GM23338 (cell line): ENCODE measurements at regions not wholly inside any gene's neighbourhood (a gene's known extent, or its start where the extent isn't known, plus 50 kb on each side); places are given as distances from the start of the nearest gene placed in this dataset.

Experiments used
- ATAC-seq: fragments of 200-7000 bp; cut with Tn5 transposase; 3 replicates; pipeline ENCODE4 v1.9.1; 2020
- DNase-seq: peaks from one replicate; pipeline ENCODE4 v3.0.0-alpha.2; 2015; ENCODE audit warnings: low spot score
- H2AFZ ChIP-seq: fragments of 200-600 bp; sonication (generic); 2 replicates; pipeline ENCODE4 v1.8.0; 2016; ENCODE audit warnings: antibody characterized with exemption, mild to moderate bottlenecking, moderate library complexity
- H3F3A ChIP-seq: fragments of 200-600 bp; sonication (generic); replicated peaks from 2 replicates; pipeline ENCODE4 v1.8.0; 2017; ENCODE audit warnings: antibody characterized with exemption, mixed run types, low read depth
- H3K27ac ChIP-seq: fragments of 200-600 bp; sonication (generic); 2 replicates; pipeline ENCODE4 v1.6.1; 2016; ENCODE audit warnings: low read depth
- H3K27me3 ChIP-seq: fragments of 200-600 bp; sonication (generic); 2 replicates; pipeline ENCODE4 v1.8.0; 2016; ENCODE audit warnings: mild to moderate bottlenecking, mixed run types, moderate library complexity; ENCODE audit not compliant: insufficient read depth
- H3K36me3 ChIP-seq: fragments of 200-600 bp; sonication (generic); 2 replicates; pipeline ENCODE4 v1.8.0; 2016; ENCODE audit warnings: mild to moderate bottlenecking; ENCODE audit not compliant: insufficient read depth
- H3K4me1 ChIP-seq: fragments of 200-600 bp; sonication (generic); 2 replicates; pipeline ENCODE4 v1.8.0; 2016; ENCODE audit warnings: mild to moderate bottlenecking, moderate library complexity; ENCODE audit not compliant: insufficient read depth
- H3K4me2 ChIP-seq: fragments of 200-600 bp; sonication (generic); 2 replicates; pipeline ENCODE4 v1.7.1; 2017; ENCODE audit warnings: mixed run types
- H3K4me3 ChIP-seq: fragments of 200-600 bp; sonication (generic); 2 replicates; pipeline ENCODE4 v1.6.1; 2016; ENCODE audit warnings: mixed run types
- H3K79me2 ChIP-seq: fragments of 200-600 bp; sonication (generic); replicated peaks from 2 replicates; pipeline ENCODE4 v1.8.0; 2017; ENCODE audit warnings: mild to moderate bottlenecking; ENCODE audit not compliant: insufficient read depth
- H3K9me2 ChIP-seq: fragments of 200-600 bp; sonication (generic); 2 replicates; pipeline ENCODE4 v1.8.0; 2017; ENCODE audit not compliant: insufficient read depth
- H4K20me1 ChIP-seq: fragments of 200-600 bp; sonication (generic); replicated peaks from 2 replicates; pipeline ENCODE4 v1.8.0; 2017; ENCODE audit warnings: mild to moderate bottlenecking; ENCODE audit not compliant: insufficient read depth
- H3K27ac Mint-ChIP-seq: 2 replicates; pipeline ENCODE4 v1.8.0; 2020; ENCODE audit warnings: inconsistent platforms, mild to moderate bottlenecking, moderate library complexity, mixed read lengths
- H3K27me3 Mint-ChIP-seq: 3 replicates; pipeline ENCODE4 v1.8.0; 2022; ENCODE audit warnings: low read depth, mild to moderate bottlenecking, moderate library complexity, mixed read lengths, inconsistent platforms; ENCODE audit not compliant: insufficient read depth, poor library complexity
- H3K36me3 Mint-ChIP-seq: 3 replicates; pipeline ENCODE4 v1.8.0; 2021; ENCODE audit warnings: low read depth, mild to moderate bottlenecking, inconsistent platforms, moderate library complexity, mixed read lengths
- H3K4me1 Mint-ChIP-seq: 3 replicates; pipeline ENCODE4 v1.8.0; 2020; ENCODE audit warnings: mild to moderate bottlenecking, inconsistent platforms, mixed read lengths
- H3K4me3 Mint-ChIP-seq: 3 replicates; pipeline ENCODE4 v1.8.0; 2021; ENCODE audit warnings: moderate library complexity, mild to moderate bottlenecking, inconsistent platforms, mixed read lengths
- H3K9me3 Mint-ChIP-seq: 3 replicates; pipeline ENCODE4 v1.8.0; 2020; ENCODE audit warnings: moderate library complexity, mild to moderate bottlenecking, inconsistent platforms, mixed read lengths
- CREB1 ChIP-seq: fragments of 250-450 bp; sonication (Bioruptor Pico); IDR thresholded peaks from 2 replicates; pipeline ENCODE4 v1.5.0; 2020; ENCODE audit warnings: low read depth, mild to moderate bottlenecking, moderate library complexity
- CTCF ChIP-seq, 2 experiments: fragments of 200-600 bp in 1 of 2; sonication (generic) in 1 of 2; conservative IDR thresholded peaks; 2 replicates each; pipeline versions ENCODE4 v1.5.1 to v1.6.1; 2016 to 2017; ENCODE audit warnings: antibody characterized with exemption in 2 of 2, low read depth in 2 of 2, mild to moderate bottlenecking in 2 of 2, moderate library complexity in 1 of 2
- EZH2 ChIP-seq: fragments of 200-600 bp; sonication (generic); IDR thresholded peaks from one replicate; pipeline ENCODE4 v1.8.0; 2017; ENCODE audit warnings: antibody characterized with exemption, mild to moderate bottlenecking, low read depth; ENCODE audit not compliant: unreplicated experiment
- POLR2AphosphoS5 ChIP-seq: IDR thresholded peaks from 2 replicates; pipeline ENCODE4 v1.6.1; 2016; ENCODE audit warnings: antibody characterized with exemption, low read depth
- REST ChIP-seq: IDR thresholded peaks from one replicate; pipeline ENCODE4 v1.6.1; 2018; ENCODE audit warnings: antibody characterized with exemption; ENCODE audit not compliant: unreplicated experiment
- ZNF114 ChIP-seq: fragments of 250-450 bp; sonication (Bioruptor Pico); IDR thresholded peaks from 2 replicates; pipeline ENCODE4 v1.5.0; 2020; ENCODE audit warnings: mild to moderate bottlenecking, moderate library complexity
- ZNF462 ChIP-seq: fragments of 250-450 bp; sonication (Bioruptor Pico); IDR thresholded peaks from 2 replicates; pipeline ENCODE4 v1.5.0; 2020; ENCODE audit warnings: mild to moderate bottlenecking, moderate library complexity

- no peak for TF ChIP-seq POLR2AphosphoS5
- TF ChIP-seq CTCF (conservative IDR thresholded peaks at IDR 0.05; ENCODE audit: low read depth in 2 of 2), result peak in 1 of 2 experiments; percentile 76; a peak in 3 of 4 replicates
- no peak for TF ChIP-seq ZNF462 (CRISPR knock-in tag)
- H3F3A ChIP-seq, result no peaks in the 10 kb centered on the region
- H2AFZ ChIP-seq, result no peak overlapping the region
- H3K27ac ChIP-seq, result no peak overlapping the region
- H3K9me3 Mint-ChIP-seq, result no peaks in the 10 kb centered on the region
- H3K9me2 ChIP-seq, result no peaks in the 10 kb centered on the region
- H3K4me2 ChIP-seq, result no peak overlapping the region
- no peaks in the 10 kb centered on the region for H3K36me3 ChIP-seq
- no peaks in the 10 kb centered on the region for H3K36me3 Mint-ChIP-seq
- no peak overlapping the region for H3K4me3 Mint-ChIP-seq
- peaks cover 6% of the 10 kb centered on the region for H3K4me1 Mint-ChIP-seq
- H4K20me1 ChIP-seq, result no peaks in the 10 kb centered on the region
- H3K4me3 ChIP-seq, result no peak overlapping the region
- peaks cover 2% of the 10 kb centered on the region for H3K27me3 Mint-ChIP-seq
- no peak overlapping the region for H3K27ac Mint-ChIP-seq
- peak; percentile 36; the same call in 2 of the 3 replicates for ATAC-seq
- H3K27me3 ChIP-seq, result no peaks in the 10 kb centered on the region
- peak; percentile 71 for DNase-seq
- no peaks in the 10 kb centered on the region for H3K4me1 ChIP-seq
- no peaks in the 10 kb centered on the region for H3K79me2 ChIP-seq
Observed at GRCh38 chr3:167882057-167882667, 146.6 kb downstream of the SERPINI1 start.

- Histone ChIP-seq H3K4me1 (no peaks in the 10 kb centered on the region), H3K4me3 (no peak overlapping the region), H4K20me1 (no peaks in the 10 kb centered on the region), H3K27me3 (no peaks in the 10 kb centered on the region), H2AFZ (no peak overlapping the region), H3F3A (no peaks in the 10 kb centered on the region), H3K4me2 (no peak overlapping the region), H3K36me3 (no peaks in the 10 kb centered on the region), H3K27ac (no peak overlapping the region), H3K9me2 (no peaks in the 10 kb centered on the region), H3K79me2 (no peaks in the 10 kb centered on the region)
- H3K27ac Mint-ChIP-seq, result no peak overlapping the region
- H3K36me3 Mint-ChIP-seq, result no peaks in the 10 kb centered on the region
- no peak for ATAC-seq
- H3K9me3 Mint-ChIP-seq, result no peaks in the 10 kb centered on the region
- no peak for DNase-seq
- peaks cover 3% of the 10 kb centered on the region for H3K4me1 Mint-ChIP-seq
- TF ChIP-seq POLR2AphosphoS5 (no peak), CTCF (conservative IDR thresholded peaks at IDR 0.05; ENCODE audit: low read depth in 2 of 2) (no peak), EZH2 (no peak), CREB1 (CRISPR knock-in tag) (no peak), REST (no peak), ZNF114 (CRISPR knock-in tag) (no peak)
- H3K4me3 Mint-ChIP-seq, result no peak overlapping the region
- H3K27me3 Mint-ChIP-seq, result peaks cover 2% of the 10 kb centered on the region
Observed at GRCh38 chr3:167880183-167880582, 144.7 kb downstream of the SERPINI1 start.
